Spleen (tissue), 7 donors: ENCODE measurements at regions not wholly inside any gene's neighbourhood (a gene's known extent, or its start where the extent isn't known, plus 50 kb on each side); places are given as distances from the start of the nearest gene placed in this dataset.

Experiments
- POLR2A ChIP-seq, 3 donors: fragments of 450-650 bp; IDR thresholded peaks; one replicate each; pipeline ENCODE4 v1.5.1; 2017; ENCODE audit warnings: antibody characterized with exemption in 3 of 3, mild to moderate bottlenecking in 1 of 3
- POLR2AphosphoS5 ChIP-seq, 3 donors: sonication (generic); formaldehyde crosslinking; IDR thresholded peaks; one replicate each; pipeline ENCODE4 v1.5.1; 2017; ENCODE audit warnings: antibody characterized with exemption in 3 of 3
- TF ChIP-seq, protein P1 (sequence below), 11 experiments: fragments of 200-600 bp in 7 of 11; fragments of 450-650 bp in 4 of 11; sonication (generic) in 4 of 11; IDR thresholded peaks in 8 of 11; conservative IDR thresholded peaks in 3 of 11; 1 replicate in 7 of 11; 2 replicates in 4 of 11; pipeline versions ENCODE4 v1.4.0 to v1.8.0; 2016 to 2021; ENCODE audit warnings: antibody characterized with exemption in 11 of 11, inconsistent platforms in 4 of 11, mild to moderate bottlenecking in 1 of 11
- donor health status: DM: no; HTN: no; CAD: no; lungs with moderate emphysema.
- donor health status: DM: no; HTN: no; CAD: no.
- donor health status: DM: no; HTN: no; CAD: no.

DNA sequence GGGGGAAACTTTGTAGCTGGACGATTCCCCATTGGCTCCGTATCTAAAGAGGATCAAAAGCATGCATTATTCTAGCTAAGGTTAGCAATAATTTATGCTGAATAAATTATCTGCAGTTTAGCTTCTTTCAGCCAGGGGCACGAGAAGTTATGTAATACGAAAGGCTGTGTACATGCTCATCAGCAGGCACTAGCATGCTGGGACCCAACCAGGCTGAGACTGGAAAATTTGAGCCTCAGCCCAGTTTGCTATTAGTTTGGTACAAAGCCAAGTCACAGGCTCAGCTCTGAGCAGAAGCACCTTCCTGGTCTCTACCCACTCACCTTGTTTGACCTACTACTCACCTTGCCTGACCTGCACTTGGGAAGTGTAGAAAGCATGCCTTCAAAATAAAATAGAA lies 328.1 kb upstream of the ARID1B start:
- TF ChIP-seq POLR2A (IDR thresholded peaks at IDR 0.05), result no peak
- TF ChIP-seq, protein P1, sequence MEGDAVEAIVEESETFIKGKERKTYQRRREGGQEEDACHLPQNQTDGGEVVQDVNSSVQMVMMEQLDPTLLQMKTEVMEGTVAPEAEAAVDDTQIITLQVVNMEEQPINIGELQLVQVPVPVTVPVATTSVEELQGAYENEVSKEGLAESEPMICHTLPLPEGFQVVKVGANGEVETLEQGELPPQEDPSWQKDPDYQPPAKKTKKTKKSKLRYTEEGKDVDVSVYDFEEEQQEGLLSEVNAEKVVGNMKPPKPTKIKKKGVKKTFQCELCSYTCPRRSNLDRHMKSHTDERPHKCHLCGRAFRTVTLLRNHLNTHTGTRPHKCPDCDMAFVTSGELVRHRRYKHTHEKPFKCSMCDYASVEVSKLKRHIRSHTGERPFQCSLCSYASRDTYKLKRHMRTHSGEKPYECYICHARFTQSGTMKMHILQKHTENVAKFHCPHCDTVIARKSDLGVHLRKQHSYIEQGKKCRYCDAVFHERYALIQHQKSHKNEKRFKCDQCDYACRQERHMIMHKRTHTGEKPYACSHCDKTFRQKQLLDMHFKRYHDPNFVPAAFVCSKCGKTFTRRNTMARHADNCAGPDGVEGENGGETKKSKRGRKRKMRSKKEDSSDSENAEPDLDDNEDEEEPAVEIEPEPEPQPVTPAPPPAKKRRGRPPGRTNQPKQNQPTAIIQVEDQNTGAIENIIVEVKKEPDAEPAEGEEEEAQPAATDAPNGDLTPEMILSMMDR (IDR thresholded peaks at IDR 0.05 in 8 of 11, conservative IDR thresholded peaks at IDR 0.05 in 3 of 11), result no peak
- TF ChIP-seq POLR2AphosphoS5 (IDR thresholded peaks at IDR 0.05), result no peak
